T-cell (primary cell): ENCODE measurements at regions not wholly inside any gene's neighbourhood (a gene's known extent, or its start where the extent isn't known, plus 50 kb on each side); places are given as distances from the start of the nearest gene placed in this dataset.

Source experiments
- ATAC-seq, 4 experiments: fragments of 200-7000 bp in 3 of 4; fragments of 150-1000 bp in 1 of 4; cut with Tn5 transposase; replicated peaks in 1 of 4; 1 replicate in 3 of 4; 2 replicates in 1 of 4; pipeline ENCODE4 v1.10.0; 2021; ENCODE audit warnings: moderate library complexity in 3 of 4, mild to moderate bottlenecking in 2 of 4, moderate number of reproducible peaks in 1 of 4
- CTCF ChIA-PET, 2 donors: fragments of 300-600 bp; sonication (Branson Sonifier 250); formaldehyde crosslinking; loops; one replicate each; lab custom pipeline; 2022; ENCODE audit warnings: antibody characterized with exemption in 2 of 2; lab: Charles Lee
- POLR2A ChIA-PET, 2 donors: fragments of 300-600 bp; sonication (Branson Sonifier 250); formaldehyde crosslinking; loops; one replicate each; lab custom pipeline; 2022; ENCODE audit warnings: antibody characterized with exemption in 2 of 2; lab: Charles Lee
- DNase-seq, 35 experiments: peaks; one replicate each; pipeline versions ENCODE4 v3.0.0 to v3.0.0-alpha.2; 2013 to 2023
- H3K27ac ChIP-seq: one replicate; pipeline ENCODE4 v1.5.1; 2013; ENCODE audit warnings: low read length
- H3K27me3 ChIP-seq, 2 experiments: replicated peaks in 1 of 2; 1 replicate in 1 of 2; 2 replicates in 1 of 2; pipeline versions ENCODE4 v1.6.1 to v1.7.0; 2013; ENCODE audit warnings: low read length in 1 of 2, mixed read lengths in 1 of 2; ENCODE audit not compliant: control insufficient read depth in 2 of 2, insufficient read depth in 2 of 2; ENCODE audit errors: extremely low read depth in 1 of 2
- H3K36me3 ChIP-seq, 2 donors: 1 replicate in 1 of 2; 2 replicates in 1 of 2; pipeline versions ENCODE4 v1.6.1 to v1.7.0; 2013; ENCODE audit warnings: low read length in 1 of 2; ENCODE audit not compliant: control insufficient read depth in 2 of 2, insufficient read depth in 1 of 2; ENCODE audit errors: extremely low read depth in 1 of 2
- H3K4me1 ChIP-seq, 2 experiments: 1 replicate in 1 of 2; 2 replicates in 1 of 2; pipeline versions ENCODE4 v1.6.1 to v1.7.0; 2013; ENCODE audit warnings: low read length in 2 of 2, mixed read lengths in 1 of 2; ENCODE audit not compliant: insufficient read depth in 2 of 2, control insufficient read depth in 1 of 2; ENCODE audit errors: extremely low read depth in 1 of 2
- H3K4me3 ChIP-seq, 2 donors: 1 replicate in 1 of 2; 2 replicates in 1 of 2; pipeline versions ENCODE4 v1.5.1 to v1.7.0; 2013; ENCODE audit warnings: mild to moderate bottlenecking in 2 of 2, low read length in 1 of 2, moderate library complexity in 1 of 2; ENCODE audit not compliant: control insufficient read depth in 1 of 2; ENCODE audit errors: extremely low read depth in 1 of 2
- H3K9me3 ChIP-seq: 2 replicates; pipeline ENCODE4 v1.7.0; 2013
- H3K27ac Mint-ChIP-seq, 2 donors: one replicate each; pipeline ENCODE4 v1.8.0; 2020 to 2021; ENCODE audit warnings: mild to moderate bottlenecking in 2 of 2, mixed read lengths in 2 of 2
- H3K27me3 Mint-ChIP-seq, 2 donors: one replicate each; pipeline ENCODE4 v1.8.0; 2021 to 2022; ENCODE audit warnings: mixed read lengths in 2 of 2
- H3K36me3 Mint-ChIP-seq: one replicate; pipeline ENCODE4 v1.8.0; 2021; ENCODE audit warnings: mixed read lengths
- H3K4me1 Mint-ChIP-seq, 3 donors: one replicate each; pipeline ENCODE4 v1.8.0; 2020 to 2022; ENCODE audit warnings: mixed read lengths in 3 of 3, mild to moderate bottlenecking in 1 of 3
- H3K4me3 Mint-ChIP-seq, 3 donors: one replicate each; pipeline ENCODE4 v1.8.0; 2020 to 2022; ENCODE audit warnings: mild to moderate bottlenecking in 3 of 3, mixed read lengths in 3 of 3, moderate library complexity in 3 of 3
- H3K9me3 Mint-ChIP-seq, 3 donors: one replicate each; pipeline ENCODE4 v1.8.0; 2020 to 2022; ENCODE audit warnings: mixed read lengths in 3 of 3
- WGBS: methylation state at CpG from one replicate; pipeline ENCODE4 v1.1.5; 2013; ENCODE audit warnings: missing lambda C conversion rate; ENCODE audit not compliant: insufficient coverage; 5-methylcytosine and 5-hydroxymethylcytosine counted together

- Histone ChIP-seq H3K27ac (no peak overlapping the region), H3K27me3 (peaks cover 0 to 5% of the 10 kb centered on the region in 2 experiments), H3K4me1 (no peaks in the 10 kb centered on the region), H3K9me3 (no peaks in the 10 kb centered on the region), H3K4me3 (no peak overlapping the region), H3K36me3 (no peaks in the 10 kb centered on the region)
- CTCF ChIA-PET: no interaction called here
- Mint-ChIP-seq H3K27me3 (peaks cover 0 to 4% of the 10 kb centered on the region in 2 donors), H3K4me1 (no peaks in the 10 kb centered on the region), H3K9me3 (peaks cover 0 to 7% (median 3%) of the 10 kb centered on the region in 3 donors), H3K4me3 (no peak overlapping the region), H3K27ac (no peak overlapping the region), H3K36me3 (no peaks in the 10 kb centered on the region)
- ATAC-seq (no peak), DNase-seq (no peak)
- POLR2A ChIA-PET: no interaction called here
- 80% methylated on average over 1 of the region's 1 CpG for WGBS
Observed at GRCh38 chr20:22836877-22837276, 198.2 kb upstream of the SSTR4 start.

GRCh38 chr20:22838001-22838400 lies 197.1 kb upstream of the SSTR4 start:
- DNase-seq (no peak), ATAC-seq (no peak)
- Mint-ChIP-seq H3K36me3 (no peaks in the 10 kb centered on the region), H3K27me3 (peaks cover 0 to 4% of the 10 kb centered on the region in 2 donors), H3K9me3 (peaks cover 0 to 12% (median 3%) of the 10 kb centered on the region in 3 donors), H3K4me1 (no peaks in the 10 kb centered on the region), H3K4me3 (no peak overlapping the region), H3K27ac (no peak overlapping the region)
- POLR2A ChIA-PET: no interaction called here
- Histone ChIP-seq H3K4me3 (no peak overlapping the region), H3K27ac (no peak overlapping the region), H3K36me3 (no peaks in the 10 kb centered on the region), H3K4me1 (no peaks in the 10 kb centered on the region), H3K9me3 (no peaks in the 10 kb centered on the region), H3K27me3 (peaks cover 0 to 5% of the 10 kb centered on the region in 2 experiments)
- WGBS: 50% methylated on average over 1 of the region's 1 CpG
- CTCF ChIA-PET: no interaction called here

- H3K4me3 ChIP-seq: no peak overlapping the region
- no peaks in the 10 kb centered on the region for H3K4me1 Mint-ChIP-seq
- peaks cover 2 to 9% (median 3%) of the 10 kb centered on the region in 3 donors for H3K9me3 Mint-ChIP-seq
- H3K4me1 ChIP-seq: no peaks in the 10 kb centered on the region
- DNase-seq (no peak), ATAC-seq (no peak)
- CTCF ChIA-PET: no interaction called here
- WGBS: 58% methylated on average over 2 of the region's 4 CpGs
- H3K9me3 ChIP-seq: no peaks in the 10 kb centered on the region
- peaks cover 0 to 5% of the 10 kb centered on the region in 2 experiments for H3K27me3 ChIP-seq
- POLR2A ChIA-PET: no interaction called here
- H3K27ac Mint-ChIP-seq: no peak overlapping the region
- H3K4me3 Mint-ChIP-seq: no peak overlapping the region
- H3K27me3 Mint-ChIP-seq: peaks cover 0 to 6% of the 10 kb centered on the region in 2 donors
- H3K36me3 Mint-ChIP-seq: no peaks in the 10 kb centered on the region
- H3K36me3 ChIP-seq: no peaks in the 10 kb centered on the region
- no peak overlapping the region for H3K27ac ChIP-seq
Observed at GRCh38 chr20:22841846-22842245, 193.3 kb upstream of the SSTR4 start.

- Mint-ChIP-seq H3K9me3 (peaks cover 5% of the 10 kb centered on the region in 3 donors), H3K4me3 (no peak overlapping the region), H3K27me3 (peaks cover 0 to 6% of the 10 kb centered on the region in 2 donors), H3K27ac (no peak overlapping the region), H3K36me3 (no peaks in the 10 kb centered on the region), H3K4me1 (no peaks in the 10 kb centered on the region)
- Histone ChIP-seq H3K9me3 (no peaks in the 10 kb centered on the region), H3K27ac (no peak overlapping the region), H3K27me3 (no peaks in the 10 kb centered on the region), H3K4me3 (no peak overlapping the region), H3K36me3 (no peaks in the 10 kb centered on the region), H3K4me1 (no peaks in the 10 kb centered on the region)
- POLR2A ChIA-PET: no interaction called here
- CTCF ChIA-PET: no interaction called here
- ATAC-seq (no peak), DNase-seq (no peak)
- 60% methylated on average over 4 of the region's 5 CpGs for WGBS
Observed at GRCh38 chr20:22842793-22843192, 192.3 kb upstream of the SSTR4 start.

- no peak overlapping the region for H3K4me3 ChIP-seq
- no peak for DNase-seq
- peaks cover 8 to 11% (median 9%) of the 10 kb centered on the region in 3 donors for H3K9me3 Mint-ChIP-seq
- no peak overlapping the region for H3K4me3 Mint-ChIP-seq
- no peaks in the 10 kb centered on the region for H3K9me3 ChIP-seq
- H3K27me3 ChIP-seq: no peaks in the 10 kb centered on the region
- H3K4me1 Mint-ChIP-seq: no peaks in the 10 kb centered on the region
- H3K36me3 Mint-ChIP-seq: no peaks in the 10 kb centered on the region
- H3K27me3 Mint-ChIP-seq: peaks cover 0 to 6% of the 10 kb centered on the region in 2 donors
- no peak overlapping the region for H3K27ac ChIP-seq
- ChIA-PET CTCF (no interaction called here), POLR2A (no interaction called here)
- H3K36me3 ChIP-seq: no peaks in the 10 kb centered on the region
- H3K27ac Mint-ChIP-seq: no peak overlapping the region
- ATAC-seq: no peak
- H3K4me1 ChIP-seq: no peaks in the 10 kb centered on the region
Observed at GRCh38 chr20:22844959-22845358, 190.2 kb upstream of the SSTR4 start.

- Mint-ChIP-seq H3K36me3 (no peaks in the 10 kb centered on the region), H3K27me3 (peaks cover 0 to 6% of the 10 kb centered on the region in 2 donors), H3K4me3 (no peak overlapping the region), H3K4me1 (no peaks in the 10 kb centered on the region), H3K27ac (no peak overlapping the region), H3K9me3 (peaks cover 8 to 11% (median 9%) of the 10 kb centered on the region in 3 donors)
- no peak overlapping the region for H3K27ac ChIP-seq
- no peaks in the 10 kb centered on the region for H3K9me3 ChIP-seq
- no peak overlapping the region for H3K4me3 ChIP-seq
- H3K27me3 ChIP-seq: no peaks in the 10 kb centered on the region
- DNase-seq: no peak
- no peaks in the 10 kb centered on the region for H3K36me3 ChIP-seq
- no peak for ATAC-seq
- WGBS: no CpG with 5 or more reads among the region's 3 CpGs
- POLR2A ChIA-PET: no interaction called here
- no peaks in the 10 kb centered on the region for H3K4me1 ChIP-seq
- CTCF ChIA-PET: no interaction called here
Observed at GRCh38 chr20:22846863-22847262, 188.2 kb upstream of the SSTR4 start.

- H3K4me3 Mint-ChIP-seq: no peak overlapping the region
- no peaks in the 10 kb centered on the region for H3K36me3 Mint-ChIP-seq
- no peaks in the 10 kb centered on the region for H3K4me1 Mint-ChIP-seq
- ATAC-seq: no peak
- no peak for DNase-seq
- H3K36me3 ChIP-seq: no peaks in the 10 kb centered on the region
- no peaks in the 10 kb centered on the region for H3K4me1 ChIP-seq
- CTCF ChIA-PET: no interaction called here
- no peak overlapping the region for H3K27ac Mint-ChIP-seq
- no peaks in the 10 kb centered on the region for H3K9me3 ChIP-seq
- H3K27ac ChIP-seq: no peak overlapping the region
- no peaks in the 10 kb centered on the region for H3K27me3 ChIP-seq
- no CpG with 5 or more reads among the region's 1 CpG for WGBS
- peaks cover 4 to 11% (median 8%) of the 10 kb centered on the region in 3 donors for H3K9me3 Mint-ChIP-seq
- H3K4me3 ChIP-seq: no peak overlapping the region
- POLR2A ChIA-PET: no interaction called here
- H3K27me3 Mint-ChIP-seq: peaks cover 0 to 6% of the 10 kb centered on the region in 2 donors
Observed at GRCh38 chr20:22848364-22848763, 186.7 kb upstream of the SSTR4 start.
